Trophoblast cell (in vitro differentiated cells and primary cell): ENCODE measurements at regions not wholly inside any gene's neighbourhood (a gene's known extent, or its start where the extent isn't known, plus 50 kb on each side); places are given as distances from the start of the nearest gene placed in this dataset.
A peak's percentile ranks its signal among the peaks of the same experiment; 100 is the strongest.

Source experiments
- DNase-seq, 2 donors: peaks; one replicate each; pipeline ENCODE4 v3.0.0-alpha.2; 2016
- H2AFZ ChIP-seq: 2 replicates; pipeline ENCODE4 v1.6.1; 2013; ENCODE audit warnings: low read length, moderate library complexity, mild to moderate bottlenecking; ENCODE audit not compliant: insufficient read depth, poor library complexity
- H2AK5ac ChIP-seq: 2 replicates; pipeline ENCODE4 v1.6.1; 2013; ENCODE audit warnings: mild to moderate bottlenecking, low read length
- H2BK120ac ChIP-seq: 2 replicates; pipeline ENCODE4 v1.6.1; 2013; ENCODE audit warnings: low read length, mild to moderate bottlenecking, moderate library complexity; ENCODE audit not compliant: insufficient read depth, poor library complexity
- H2BK12ac ChIP-seq: 2 replicates; pipeline ENCODE4 v1.6.1; 2013; ENCODE audit warnings: mild to moderate bottlenecking, low read length, moderate library complexity
- H2BK5ac ChIP-seq: 2 replicates; pipeline ENCODE4 v1.6.1; 2013; ENCODE audit warnings: low read length, low read depth, moderate library complexity, mild to moderate bottlenecking; ENCODE audit not compliant: poor library complexity
- H3K14ac ChIP-seq: 2 replicates; pipeline ENCODE4 v1.6.1; 2013; ENCODE audit warnings: mild to moderate bottlenecking, low read length
- H3K18ac ChIP-seq: 2 replicates; pipeline ENCODE4 v1.6.1; 2013; ENCODE audit warnings: mild to moderate bottlenecking, low read length
- H3K23ac ChIP-seq: 2 replicates; pipeline ENCODE4 v1.6.1; 2013; ENCODE audit warnings: low read length
- H3K27ac ChIP-seq: 2 replicates; pipeline ENCODE4 v1.5.1; 2013; ENCODE audit warnings: low read depth, mild to moderate bottlenecking, inconsistent platforms, low read length, moderate library complexity
- H3K27me3 ChIP-seq: 2 replicates; pipeline ENCODE4 v1.6.1; 2013; ENCODE audit warnings: inconsistent platforms, mild to moderate bottlenecking, low read length, moderate library complexity; ENCODE audit not compliant: insufficient read depth
- H3K36me3 ChIP-seq, 2 experiments: 1 replicate in 1 of 2; 2 replicates in 1 of 2; pipeline ENCODE4 v1.6.1; 2013; ENCODE audit warnings: low read length in 2 of 2, mild to moderate bottlenecking in 2 of 2, moderate library complexity in 1 of 2; ENCODE audit not compliant: insufficient read depth in 2 of 2, control insufficient read depth in 1 of 2
- H3K4ac ChIP-seq: 2 replicates; pipeline ENCODE4 v1.6.1; 2013; ENCODE audit warnings: low read depth, mild to moderate bottlenecking, low read length, moderate library complexity
- H3K4me1 ChIP-seq, 2 experiments: 1 replicate in 1 of 2; 2 replicates in 1 of 2; pipeline ENCODE4 v1.6.1; 2013; ENCODE audit warnings: low read length in 2 of 2, mild to moderate bottlenecking in 2 of 2, moderate library complexity in 1 of 2; ENCODE audit not compliant: insufficient read depth in 2 of 2, control insufficient read depth in 1 of 2
- H3K4me2 ChIP-seq: 2 replicates; pipeline ENCODE4 v1.6.1; 2013; ENCODE audit warnings: inconsistent platforms, mild to moderate bottlenecking, low read length, moderate library complexity
- H3K4me3 ChIP-seq: 2 replicates; pipeline ENCODE4 v1.5.1; 2013; ENCODE audit warnings: mild to moderate bottlenecking, low read depth, low read length, inconsistent platforms
- H3K79me1 ChIP-seq: one replicate; pipeline ENCODE4 v1.6.1; 2013; ENCODE audit warnings: low read length
- H3K79me2 ChIP-seq: 2 replicates; pipeline ENCODE4 v1.6.1; 2013; ENCODE audit warnings: low read length, mild to moderate bottlenecking; ENCODE audit not compliant: control insufficient read depth, insufficient read depth, poor library complexity
- H3K9ac ChIP-seq: 2 replicates; pipeline ENCODE4 v1.6.1; 2013; ENCODE audit warnings: mild to moderate bottlenecking, low read length
- H3K9me3 ChIP-seq: 2 replicates; pipeline ENCODE4 v1.6.1; 2013; ENCODE audit warnings: low read depth, mild to moderate bottlenecking, control low read depth, inconsistent platforms, low read length; ENCODE audit not compliant: insufficient read depth
- H4K12ac ChIP-seq: 2 replicates; pipeline ENCODE4 v1.6.1; 2013; ENCODE audit warnings: low read depth, mild to moderate bottlenecking, low read length, moderate library complexity
- H4K8ac ChIP-seq: 2 replicates; pipeline ENCODE4 v1.6.1; 2013; ENCODE audit warnings: low read depth, mild to moderate bottlenecking, low read length, moderate library complexity
- H4K91ac ChIP-seq: one replicate; pipeline ENCODE4 v1.6.1; 2013; ENCODE audit warnings: low read depth, mild to moderate bottlenecking, low read length, moderate library complexity
- WGBS: extraction: QIAGEN DNeasy Blood & Tissue Kit; methylation state at CpG from one replicate; pipeline ENCODE4 v1.1.7; 2013; ENCODE audit warnings: missing lambda C conversion rate; ENCODE audit not compliant: insufficient read length, insufficient coverage; ENCODE audit errors: extremely low coverage; 5-methylcytosine and 5-hydroxymethylcytosine counted together

- no peak for DNase-seq
- Histone ChIP-seq H2BK5ac (no peak overlapping the region), H2BK120ac (no peak overlapping the region), H3K36me3 (no peaks in the 10 kb centered on the region), H3K79me2 (no peaks in the 10 kb centered on the region), H3K9me3 (no peaks in the 10 kb centered on the region), H3K9ac (no peak overlapping the region), H2AK5ac (no peak overlapping the region), H3K14ac (no peak overlapping the region), H3K4me1 (no peaks in the 10 kb centered on the region), H4K8ac (no peak overlapping the region), H3K18ac (no peak overlapping the region), H2AFZ (no peak overlapping the region), H3K4me2 (no peak overlapping the region), H3K79me1 (no peaks in the 10 kb centered on the region), H3K4ac (no peak overlapping the region), H4K12ac (no peak overlapping the region), H4K91ac (no peak overlapping the region), H2BK12ac (no peak overlapping the region), H3K27me3 (no peaks in the 10 kb centered on the region), H3K4me3 (no peak overlapping the region), H3K23ac (no peak overlapping the region), H3K27ac (no peak overlapping the region)
- no CpG with 5 or more reads among the region's 9 CpGs for WGBS
Measured at GRCh38 chr17:52255347-52255746, 96.8 kb upstream of the CA10 start.

DNA sequence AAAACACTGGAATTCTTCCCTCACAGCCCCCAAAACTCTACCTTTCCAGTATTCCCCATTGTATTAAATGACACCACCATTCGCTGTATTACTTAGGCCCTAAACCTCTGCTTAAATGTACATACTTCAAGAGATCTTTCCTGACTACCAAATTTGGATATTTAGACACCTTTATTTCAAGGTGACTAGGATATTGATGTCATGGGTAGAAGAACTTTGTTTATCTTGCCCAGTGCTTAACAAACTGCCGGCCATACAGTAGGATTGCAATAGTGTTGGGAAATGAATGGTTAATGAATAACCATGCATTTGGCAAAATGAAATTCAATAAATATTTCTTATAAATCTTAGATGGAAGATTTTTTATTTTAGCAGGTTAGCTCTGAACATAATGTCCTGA lies 86.2 kb upstream of the CA10 start:
- Histone ChIP-seq H3K79me1 (no peaks in the 10 kb centered on the region), H3K27ac (no peak overlapping the region), H3K18ac (no peak overlapping the region), H3K27me3 (no peaks in the 10 kb centered on the region), H2AFZ (no peak overlapping the region), H3K9me3 (no peaks in the 10 kb centered on the region), H4K91ac (no peak overlapping the region), H3K4ac (no peak overlapping the region), H3K9ac (no peak overlapping the region), H3K23ac (no peak overlapping the region), H2AK5ac (no peak overlapping the region), H3K4me1 (no peaks in the 10 kb centered on the region), H4K12ac (no peak overlapping the region), H3K4me2 (no peak overlapping the region), H4K8ac (no peak overlapping the region), H2BK120ac (no peak overlapping the region), H2BK5ac (no peak overlapping the region), H2BK12ac (no peak overlapping the region), H3K14ac (no peak overlapping the region), H3K4me3 (no peak overlapping the region), H3K79me2 (no peaks in the 10 kb centered on the region), H3K36me3 (no peaks in the 10 kb centered on the region)
- DNase-seq = no peak
- WGBS = no CpG with 5 or more reads among the region's 2 CpGs

- Histone ChIP-seq H3K9ac (no peak overlapping the region), H3K4me1 (no peaks in the 10 kb centered on the region), H3K36me3 (no peaks in the 10 kb centered on the region), H3K79me2 (no peaks in the 10 kb centered on the region), H2BK12ac (no peak overlapping the region), H4K12ac (no peak overlapping the region), H3K79me1 (no peaks in the 10 kb centered on the region), H3K14ac (no peak overlapping the region), H3K27ac (no peak overlapping the region), H3K23ac (no peak overlapping the region), H3K4ac (no peak overlapping the region), H3K9me3 (no peaks in the 10 kb centered on the region), H3K4me3 (no peak overlapping the region), H3K4me2 (no peak overlapping the region), H2BK120ac (no peak overlapping the region), H2AFZ (no peak overlapping the region), H2AK5ac (no peak overlapping the region), H4K91ac (no peak overlapping the region), H3K27me3 (no peaks in the 10 kb centered on the region), H4K8ac (no peak overlapping the region), H2BK5ac (no peak overlapping the region), H3K18ac (no peak overlapping the region)
- DNase-seq = no peak
- WGBS = no CpG with 5 or more reads among the region's 2 CpGs
Measured at GRCh38 chr17:52242268-52242667, 83.8 kb upstream of the CA10 start.

DNA sequence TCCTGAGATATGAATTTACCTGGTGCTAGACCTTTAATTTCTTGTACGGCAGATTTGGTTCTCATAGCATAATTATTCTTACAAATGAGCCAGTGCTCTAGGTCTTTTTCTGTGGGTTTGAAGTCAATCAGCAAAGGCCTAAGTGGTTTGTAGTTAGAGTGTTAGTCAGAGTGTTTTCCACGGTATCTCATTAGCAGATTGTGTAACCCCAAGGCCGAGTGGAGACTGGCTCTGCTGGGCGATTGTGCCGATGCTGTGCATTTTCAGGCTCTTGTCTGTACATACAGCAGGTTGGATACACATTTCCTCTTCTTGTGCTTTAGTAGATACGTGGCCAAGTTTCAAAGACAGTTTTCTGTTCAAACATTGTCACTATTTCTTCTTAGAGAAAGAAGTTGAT lies 78.6 kb upstream of the CA10 start:
- no peak overlapping the region for H3K4ac ChIP-seq
- H3K23ac ChIP-seq = peak overlapping the region; percentile 90
- H4K91ac ChIP-seq = no peak overlapping the region
- no peak overlapping the region for H2BK120ac ChIP-seq
- no peak overlapping the region for H4K8ac ChIP-seq
- H4K12ac ChIP-seq = no peak overlapping the region
- no peak overlapping the region for H3K4me3 ChIP-seq
- no peaks in the 10 kb centered on the region for H3K36me3 ChIP-seq
- no peak overlapping the region for H3K9ac ChIP-seq
- no peak overlapping the region for H2AK5ac ChIP-seq
- DNase-seq = no peak
- H3K79me1 ChIP-seq = no peaks in the 10 kb centered on the region
- H3K27me3 ChIP-seq = no peaks in the 10 kb centered on the region
- no peak overlapping the region for H2BK12ac ChIP-seq
- H3K27ac ChIP-seq = no peak overlapping the region
- no peak overlapping the region for H2AFZ ChIP-seq
- H3K4me2 ChIP-seq = no peak overlapping the region
- no peaks in the 10 kb centered on the region for H3K4me1 ChIP-seq
- H3K14ac ChIP-seq = no peak overlapping the region
- no peaks in the 10 kb centered on the region for H3K9me3 ChIP-seq
- H2BK5ac ChIP-seq = no peak overlapping the region
- H3K18ac ChIP-seq = no peak overlapping the region
- WGBS = no CpG with 5 or more reads among the region's 6 CpGs
- no peaks in the 10 kb centered on the region for H3K79me2 ChIP-seq
